Esophagus muscularis mucosa (tissue), 4 donors: ENCODE measurements at regions not wholly inside any gene's neighbourhood (a gene's known extent, or its start where the extent isn't known, plus 50 kb on each side); places are given as distances from the start of the nearest gene placed in this dataset.
A peak's percentile ranks its signal among the peaks of the same experiment; 100 is the strongest.

Experiments
- DNase-seq: peaks from one replicate; pipeline ENCODE4 v3.0.0-alpha.2; 2017; ENCODE audit errors: extremely low spot score
- H3K27ac ChIP-seq, 4 donors: fragments of 200-600 bp; sonication (generic); replicated peaks in 1 of 4; 1 replicate in 3 of 4; 2 replicates in 1 of 4; pipeline ENCODE4 v1.5.1; 2016 to 2019; ENCODE audit warnings: mild to moderate bottlenecking in 1 of 4
- H3K27me3 ChIP-seq, 4 donors: fragments of 200-600 bp; sonication (generic); one replicate each; pipeline versions ENCODE4 v1.5.1 to v1.6.0; 2016 to 2019
- H3K36me3 ChIP-seq, 4 donors: fragments of 200-600 bp; sonication (generic); one replicate each; pipeline ENCODE4 v1.5.1; 2016 to 2019
- H3K4me1 ChIP-seq, 4 donors: fragments of 200-600 bp; sonication (generic); one replicate each; pipeline ENCODE4 v1.5.1; 2016 to 2019
- H3K4me3 ChIP-seq, 4 donors: fragments of 200-600 bp; sonication (generic); 1 replicate in 2 of 4; 2 replicates in 2 of 4; pipeline ENCODE4 v1.5.1; 2016 to 2019; ENCODE audit warnings: mild to moderate bottlenecking in 4 of 4, moderate library complexity in 1 of 4
- H3K9me3 ChIP-seq, 4 donors: fragments of 200-600 bp; sonication (generic); 1 replicate in 3 of 4; 2 replicates in 1 of 4; pipeline ENCODE4 v1.5.1; 2016 to 2019
- CTCF ChIP-seq, 3 experiments: fragments of 200-600 bp in 2 of 3; fragments of 450-650 bp in 1 of 3; sonication (generic) in 2 of 3; IDR thresholded peaks; one replicate each; pipeline ENCODE4 v1.5.1; 2017 to 2019; ENCODE audit warnings: antibody characterized with exemption in 3 of 3, mild to moderate bottlenecking in 2 of 3, moderate library complexity in 1 of 3
- EP300 ChIP-seq: sonication (generic); formaldehyde crosslinking; IDR thresholded peaks from one replicate; pipeline ENCODE4 v1.6.1; 2017; ENCODE audit warnings: antibody characterized with exemption
- POLR2A ChIP-seq: fragments of 450-650 bp; IDR thresholded peaks from one replicate; pipeline ENCODE4 v1.6.1; 2017; ENCODE audit warnings: antibody characterized with exemption, moderate library complexity, mild to moderate bottlenecking, low read depth
- POLR2AphosphoS5 ChIP-seq, 2 donors: sonication (generic); formaldehyde crosslinking; IDR thresholded peaks; one replicate each; pipeline ENCODE4 v1.6.1; 2017; ENCODE audit warnings: antibody characterized with exemption in 2 of 2
- WGBS: methylation state at CpG from one replicate; pipeline ENCODE4 v1.1.5; 2018; 5-methylcytosine and 5-hydroxymethylcytosine counted together
- intact Hi-C: fragments of 100-400 bp; cut with DNase I; formaldehyde crosslinking; loops from one replicate; pipeline ENCODE4 v1.15.1; 2023

GRCh38 chr11:121755191-121755590 is 302.4 kb upstream of the SORL1-AS1 start:
- Histone ChIP-seq H3K27me3 (no peaks in the 10 kb centered on the region), H3K9me3 (no peaks in the 10 kb centered on the region), H3K4me1 (peaks cover 10 to 23% (median 12%) of the 10 kb centered on the region in 4 donors), H3K36me3 (no peaks in the 10 kb centered on the region), H3K27ac (peak overlapping the region in 1 of 4 donors; percentile 2), H3K4me3 (no peak overlapping the region)
- TF ChIP-seq CTCF (IDR thresholded peaks at IDR 0.05) (no peak), POLR2AphosphoS5 (IDR thresholded peaks at IDR 0.05) (no peak), POLR2A (no peak), EP300 (no peak)
- no peak for DNase-seq
- WGBS = 88% methylated on average over 2 of the region's 2 CpGs
- intact Hi-C loops = no loop called here

GRCh38 chr11:121754598-121754997 is 301.8 kb upstream of the SORL1-AS1 start:
- 51% methylated on average over 2 of the region's 2 CpGs for WGBS

GRCh38 chr11:121749691-121750090 is 296.9 kb upstream of the SORL1-AS1 start:
- Histone ChIP-seq H3K9me3 (no peaks in the 10 kb centered on the region), H3K27ac (no peak overlapping the region), H3K36me3 (no peaks in the 10 kb centered on the region), H3K4me3 (no peak overlapping the region), H3K4me1 (peaks cover 3 to 8% (median 6%) of the 10 kb centered on the region in 4 donors), H3K27me3 (no peaks in the 10 kb centered on the region)
- TF ChIP-seq POLR2A (no peak), EP300 (no peak), POLR2AphosphoS5 (IDR thresholded peaks at IDR 0.05) (no peak), CTCF (IDR thresholded peaks at IDR 0.05) (no peak)
- intact Hi-C loops = no loop called here
- WGBS = 54% methylated on average over 3 of the region's 3 CpGs
- no peak for DNase-seq

More at GRCh38 chr11:121754598-121754997, 301.8 kb upstream of the SORL1-AS1 start:
- H3K4me3 ChIP-seq = no peak overlapping the region
- H3K27me3 ChIP-seq = no peaks in the 10 kb centered on the region
- peak overlapping the region in 1 of 4 donors; percentile 2 for H3K27ac ChIP-seq
- intact Hi-C loops = no loop called here
- H3K36me3 ChIP-seq = no peaks in the 10 kb centered on the region
- no peak for DNase-seq
- TF ChIP-seq EP300 (no peak), CTCF (IDR thresholded peaks at IDR 0.05) (no peak), POLR2AphosphoS5 (IDR thresholded peaks at IDR 0.05) (no peak), POLR2A (no peak)
- no peaks in the 10 kb centered on the region for H3K9me3 ChIP-seq
- H3K4me1 ChIP-seq = peaks cover 10 to 23% (median 12%) of the 10 kb centered on the region in 4 donors

- no peak for DNase-seq
- intact Hi-C loops = no loop called here
- H3K4me3 ChIP-seq = no peak overlapping the region
- 92% methylated on average over 1 of the region's 1 CpG for WGBS
- H3K36me3 ChIP-seq = no peaks in the 10 kb centered on the region
- peaks cover 0 to under 1% (median 0%) of the 10 kb centered on the region in 4 donors for H3K4me1 ChIP-seq
- H3K9me3 ChIP-seq = peaks cover 0 to 13% (median 4%) of the 10 kb centered on the region in 4 donors
- H3K27ac ChIP-seq = no peak overlapping the region
- no peaks in the 10 kb centered on the region for H3K27me3 ChIP-seq
- TF ChIP-seq CTCF (IDR thresholded peaks at IDR 0.05) (no peak), POLR2A (no peak), EP300 (no peak), POLR2AphosphoS5 (IDR thresholded peaks at IDR 0.05) (no peak)
These were observed 295.3 kb upstream of the SORL1-AS1 start for GRCh38 chr11:121748068-121748467.

- intact Hi-C loops = no loop called here
- peaks cover 21 to 35% (median 34%) of the 10 kb centered on the region in 4 donors for H3K4me1 ChIP-seq
- WGBS = 95% methylated on average over 1 of the region's 1 CpG
- no peak for TF ChIP-seq POLR2AphosphoS5 (IDR thresholded peaks at IDR 0.05)
- peaks cover 0 to 13% (median 4%) of the 10 kb centered on the region in 4 donors for H3K9me3 ChIP-seq
- no peak overlapping the region for H3K4me3 ChIP-seq
- H3K27me3 ChIP-seq = no peaks in the 10 kb centered on the region
- no peak for DNase-seq
- H3K36me3 ChIP-seq = no peaks in the 10 kb centered on the region
- H3K27ac ChIP-seq = peak overlapping the region; percentile 81 to 85 (median 84)
These were observed 290.5 kb upstream of the SORL1-AS1 start for GRCh38 chr11:121743285-121743684.
